Nephron (organoid): ENCODE measurements at regions not wholly inside any gene's neighbourhood (a gene's known extent, or its start where the extent isn't known, plus 50 kb on each side); places are given as distances from the start of the nearest gene placed in this dataset.
"Not testable (repeated sequence)": the region's sequence is repeated elsewhere in the genome, so short reads cannot be mapped to it uniquely, and the experiment has no call there.

Experiments used
- H3K27ac Mint-ChIP-seq, 3 experiments: 2 replicates each; pipeline ENCODE4 v1.8.0; 2020; ENCODE audit warnings: mixed read lengths in 3 of 3, mild to moderate bottlenecking in 2 of 3, moderate library complexity in 1 of 3
- H3K27me3 Mint-ChIP-seq: 2 replicates; pipeline ENCODE4 v1.8.0; 2021; ENCODE audit warnings: low read depth, mild to moderate bottlenecking, moderate library complexity, mixed read lengths
- H3K36me3 Mint-ChIP-seq: 2 replicates; pipeline ENCODE4 v1.8.0; 2020; ENCODE audit warnings: low read depth, mixed read lengths
- H3K4me1 Mint-ChIP-seq: 2 replicates; pipeline ENCODE4 v1.8.0; 2020; ENCODE audit warnings: mixed read lengths
- H3K4me3 Mint-ChIP-seq, 3 experiments: 2 replicates each; pipeline ENCODE4 v1.8.0; 2020; ENCODE audit warnings: mild to moderate bottlenecking in 3 of 3, mixed read lengths in 3 of 3, moderate library complexity in 2 of 3
- H3K9me3 Mint-ChIP-seq: 2 replicates; pipeline ENCODE4 v1.8.0; 2020; ENCODE audit warnings: mixed read lengths
- TF ChIP-seq, protein P1 (sequence below), 3 experiments: fragments of 200-600 bp; sonication (generic); IDR thresholded peaks; one replicate each; pipeline ENCODE4 v1.5.0; 2021; ENCODE audit warnings: antibody characterized with exemption in 3 of 3; ENCODE audit not compliant: unreplicated experiment in 3 of 3

GRCh38 chr20:53774461-53775203 lies 181.0 kb upstream of the ZNF217 start:
- Mint-ChIP-seq H3K36me3 (no peaks in the 10 kb centered on the region), H3K4me3 (no peak overlapping the region), H3K4me1 (peaks cover 17% of the 10 kb centered on the region), H3K27ac (peak overlapping the region; percentile 11 to 90 (median 79)), H3K27me3 (peaks cover 3% of the 10 kb centered on the region), H3K9me3 (no peaks in the 10 kb centered on the region)
- TF ChIP-seq, protein P1, sequence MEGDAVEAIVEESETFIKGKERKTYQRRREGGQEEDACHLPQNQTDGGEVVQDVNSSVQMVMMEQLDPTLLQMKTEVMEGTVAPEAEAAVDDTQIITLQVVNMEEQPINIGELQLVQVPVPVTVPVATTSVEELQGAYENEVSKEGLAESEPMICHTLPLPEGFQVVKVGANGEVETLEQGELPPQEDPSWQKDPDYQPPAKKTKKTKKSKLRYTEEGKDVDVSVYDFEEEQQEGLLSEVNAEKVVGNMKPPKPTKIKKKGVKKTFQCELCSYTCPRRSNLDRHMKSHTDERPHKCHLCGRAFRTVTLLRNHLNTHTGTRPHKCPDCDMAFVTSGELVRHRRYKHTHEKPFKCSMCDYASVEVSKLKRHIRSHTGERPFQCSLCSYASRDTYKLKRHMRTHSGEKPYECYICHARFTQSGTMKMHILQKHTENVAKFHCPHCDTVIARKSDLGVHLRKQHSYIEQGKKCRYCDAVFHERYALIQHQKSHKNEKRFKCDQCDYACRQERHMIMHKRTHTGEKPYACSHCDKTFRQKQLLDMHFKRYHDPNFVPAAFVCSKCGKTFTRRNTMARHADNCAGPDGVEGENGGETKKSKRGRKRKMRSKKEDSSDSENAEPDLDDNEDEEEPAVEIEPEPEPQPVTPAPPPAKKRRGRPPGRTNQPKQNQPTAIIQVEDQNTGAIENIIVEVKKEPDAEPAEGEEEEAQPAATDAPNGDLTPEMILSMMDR (IDR thresholded peaks at IDR 0.05; ENCODE audit: unreplicated experiment in 3 of 3), result no peak

- TF ChIP-seq, protein P1 (IDR thresholded peaks at IDR 0.05; ENCODE audit: unreplicated experiment in 3 of 3), result no peak
These were observed 180.3 kb upstream of the ZNF217 start for GRCh38 chr20:53773792-53774401.

GRCh38 chr20:53773066-53773791 lies 179.6 kb upstream of the ZNF217 start:
- Mint-ChIP-seq H3K27ac (peak overlapping the region in 2 of 3 experiments; percentile 79), H3K4me1 (peaks cover 27% of the 10 kb centered on the region)
- H3K36me3 Mint-ChIP-seq, H3K9me3 Mint-ChIP-seq, H3K27me3 Mint-ChIP-seq, H3K4me3 Mint-ChIP-seq: not testable (repeated sequence)

More at GRCh38 chr20:53773792-53774401, 180.3 kb upstream of the ZNF217 start:
- Mint-ChIP-seq H3K4me1 (peaks cover 24% of the 10 kb centered on the region), H3K4me3 (no peak overlapping the region), H3K27ac (peak overlapping the region; percentile 11 to 90 (median 79)), H3K36me3 (no peaks in the 10 kb centered on the region), H3K9me3 (no peaks in the 10 kb centered on the region), H3K27me3 (peaks cover 3% of the 10 kb centered on the region)

DNA sequence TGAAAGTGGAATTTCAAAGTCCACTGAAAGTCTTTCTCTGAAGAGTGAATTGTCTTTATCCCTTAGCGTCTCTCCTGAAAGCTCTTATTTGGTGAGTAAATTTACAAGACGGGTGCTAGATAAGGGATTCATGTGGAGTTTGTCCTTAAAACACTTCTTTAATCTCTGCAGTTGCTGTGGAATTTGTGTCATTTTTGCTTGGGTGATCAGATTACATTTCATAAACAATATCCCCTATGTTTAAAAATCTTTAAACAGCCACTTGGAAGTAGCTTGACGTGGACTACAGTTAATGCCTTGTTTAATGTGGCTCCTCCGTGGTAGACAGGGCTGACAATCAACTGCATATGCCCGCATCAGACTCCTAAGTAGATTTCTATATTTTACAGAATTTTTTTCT lies 175.4 kb upstream of the ZNF217 start:
- TF ChIP-seq, protein P1 (IDR thresholded peaks at IDR 0.05; ENCODE audit: unreplicated experiment in 3 of 3), result no peak
- H3K36me3 Mint-ChIP-seq, result no peaks in the 10 kb centered on the region
- H3K27ac Mint-ChIP-seq, result peak overlapping the region in 2 of 3 experiments; percentile 33 to 40
- H3K9me3 Mint-ChIP-seq, result no peaks in the 10 kb centered on the region
- H3K4me1 Mint-ChIP-seq, result peaks cover 25% of the 10 kb centered on the region
- H3K27me3 Mint-ChIP-seq, result no peaks in the 10 kb centered on the region
- no peak overlapping the region for H3K4me3 Mint-ChIP-seq

GRCh38 chr20:53768329-53768728 lies 174.7 kb upstream of the ZNF217 start:
- no peaks in the 10 kb centered on the region for H3K9me3 Mint-ChIP-seq
- peak overlapping the region in 1 of 3 experiments; percentile 20 for H3K27ac Mint-ChIP-seq
- peaks cover 20% of the 10 kb centered on the region for H3K4me1 Mint-ChIP-seq
- H3K27me3 Mint-ChIP-seq, result no peaks in the 10 kb centered on the region
- TF ChIP-seq, protein P1 (IDR thresholded peaks at IDR 0.05; ENCODE audit: unreplicated experiment in 3 of 3), result no peak
- no peak overlapping the region for H3K4me3 Mint-ChIP-seq
- no peaks in the 10 kb centered on the region for H3K36me3 Mint-ChIP-seq

GRCh38 chr20:53767206-53767930 lies 173.7 kb upstream of the ZNF217 start:
- TF ChIP-seq, protein P1 (IDR thresholded peaks at IDR 0.05; ENCODE audit: unreplicated experiment in 3 of 3), result no peak
- Mint-ChIP-seq H3K27me3 (peaks cover 3% of the 10 kb centered on the region), H3K27ac (no peak overlapping the region), H3K9me3 (no peaks in the 10 kb centered on the region), H3K4me1 (peaks cover 19% of the 10 kb centered on the region), H3K4me3 (no peak overlapping the region), H3K36me3 (no peaks in the 10 kb centered on the region)
